Transverse colon (tissue), 4 donors: ENCODE measurements at regions not wholly inside any gene's neighbourhood (a gene's known extent, or its start where the extent isn't known, plus 50 kb on each side); places are given as distances from the start of the nearest gene placed in this dataset.

Experiments used
- DNase-seq: peaks from one replicate; pipeline ENCODE4 v3.0.0-alpha.2; 2019
- H3K27ac ChIP-seq, 4 donors: fragments of 200-600 bp; sonication (generic); 2 replicates each; pipeline ENCODE4 v1.5.1; 2016 to 2018; ENCODE audit warnings: inconsistent platforms in 4 of 4
- H3K27me3 ChIP-seq: fragments of 200-600 bp; sonication (generic); 2 replicates; pipeline ENCODE4 v1.5.1; 2017; ENCODE audit warnings: inconsistent platforms
- H3K36me3 ChIP-seq, 4 donors: fragments of 200-600 bp; sonication (generic); 2 replicates each; pipeline ENCODE4 v1.5.1; 2017 to 2019; ENCODE audit warnings: inconsistent platforms in 4 of 4
- H3K4me1 ChIP-seq, 4 donors: fragments of 200-600 bp; sonication (generic); 2 replicates each; pipeline ENCODE4 v1.5.1; 2017 to 2020; ENCODE audit warnings: inconsistent platforms in 4 of 4
- H3K4me3 ChIP-seq, 4 donors: fragments of 200-600 bp; sonication (generic); 1 replicate in 1 of 4; 2 replicates in 3 of 4; pipeline versions ENCODE4 v1.5.1 to v1.6.1; 2017 to 2019; ENCODE audit warnings: inconsistent platforms in 4 of 4
- H3K9me3 ChIP-seq, 2 donors: fragments of 200-600 bp; sonication (generic); 2 replicates each; pipeline ENCODE4 v1.5.1; 2017 to 2019; ENCODE audit warnings: inconsistent platforms in 2 of 2
- CTCF ChIP-seq, 5 experiments: fragments of 200-600 bp in 3 of 5; fragments of 450-650 bp in 2 of 5; sonication (generic) in 3 of 5; IDR thresholded peaks; 1 replicate in 2 of 5; 2 replicates in 3 of 5; pipeline ENCODE4 v1.5.1; 2016 to 2017; ENCODE audit warnings: antibody characterized with exemption in 5 of 5, inconsistent platforms in 3 of 5, mild to moderate bottlenecking in 2 of 5, moderate library complexity in 1 of 5
- EP300 ChIP-seq: sonication (generic); formaldehyde crosslinking; IDR thresholded peaks from one replicate; pipeline ENCODE4 v1.6.1; 2017; ENCODE audit warnings: antibody characterized with exemption, low read depth
- POLR2A ChIP-seq: fragments of 450-650 bp; IDR thresholded peaks from one replicate; pipeline ENCODE4 v1.6.1; 2016; ENCODE audit warnings: antibody characterized with exemption, mild to moderate bottlenecking, moderate library complexity
- POLR2AphosphoS5 ChIP-seq, 3 donors: sonication (generic); formaldehyde crosslinking; IDR thresholded peaks; one replicate each; pipeline ENCODE4 v1.6.1; 2016; ENCODE audit warnings: antibody characterized with exemption in 3 of 3
- WGBS, 2 donors: methylation state at CpG; one replicate each; pipeline ENCODE4 v1.1.5; 2018; ENCODE audit warnings: low coverage in 1 of 2; 5-methylcytosine and 5-hydroxymethylcytosine counted together
- in situ Hi-C, 4 donors: fragments of 200-750 bp; cut with MboI; loops; one replicate each; pipeline versions ENCODE4 v1.15.0 to v1.15.1; 2017; ENCODE audit warnings: low sequenced_read_pairs in 3 of 4, low pct_ligation_motif_present in 1 of 4, low pct_unique_long_range_greater_than_20kb in 1 of 4
- intact Hi-C: fragments of 100-400 bp; cut with DNase I; formaldehyde crosslinking; loops from one replicate; pipeline ENCODE4 v1.15.1; 2023; ENCODE audit warnings: low total_unique reads

GRCh38 chr9:17017931-17018491 is 116.8 kb upstream of the CNTLN start:
- DNase-seq = no peak
- no peaks in the 10 kb centered on the region for H3K4me1 ChIP-seq
- TF ChIP-seq CTCF (IDR thresholded peaks at IDR 0.05) (no peak), EP300 (no peak), POLR2A (no peak), POLR2AphosphoS5 (IDR thresholded peaks at IDR 0.05) (no peak)
- no peak overlapping the region for H3K4me3 ChIP-seq
- no peaks in the 10 kb centered on the region for H3K27me3 ChIP-seq
- intact Hi-C loops (no loop called here), in situ Hi-C loops (no loop called here)
- 73 to 80% methylated on average over 3 to 10 of the region's 10 CpGs for WGBS, 2 donors
- no peak overlapping the region for H3K27ac ChIP-seq
- no peaks in the 10 kb centered on the region for H3K9me3 ChIP-seq
- H3K36me3 ChIP-seq = no peaks in the 10 kb centered on the region

GRCh38 chr9:17013891-17014290 is 120.9 kb upstream of the CNTLN start:
- Histone ChIP-seq H3K9me3 (no peaks in the 10 kb centered on the region), H3K36me3 (no peaks in the 10 kb centered on the region), H3K4me1 (peaks cover 0 to 10% (median 0%) of the 10 kb centered on the region in 4 donors), H3K27me3 (no peaks in the 10 kb centered on the region), H3K27ac (no peak overlapping the region), H3K4me3 (no peak overlapping the region)
- no peak for TF ChIP-seq EP300
- no peak for TF ChIP-seq POLR2AphosphoS5 (IDR thresholded peaks at IDR 0.05)
- no peak for TF ChIP-seq POLR2A
- no peak for TF ChIP-seq CTCF (IDR thresholded peaks at IDR 0.05)
- DNase-seq = no peak
- WGBS, 2 donors = 39 to 76% methylated on average over 3 of the region's 3 CpGs
- intact Hi-C loops (no loop called here), in situ Hi-C loops (no loop called here)

- Histone ChIP-seq H3K36me3 (no peaks in the 10 kb centered on the region), H3K4me1 (peaks cover 0 to 17% (median 0%) of the 10 kb centered on the region in 4 donors), H3K9me3 (no peaks in the 10 kb centered on the region), H3K27ac (no peak overlapping the region), H3K27me3 (no peaks in the 10 kb centered on the region), H3K4me3 (no peak overlapping the region)
- TF ChIP-seq POLR2A (no peak), EP300 (no peak), CTCF (IDR thresholded peaks at IDR 0.05) (no peak), POLR2AphosphoS5 (IDR thresholded peaks at IDR 0.05) (no peak)
- in situ Hi-C loops = no loop called here
- 43 to 60% methylated on average over 1 to 3 of the region's 3 CpGs for WGBS, 2 donors
- intact Hi-C loops = no loop called here
- no peak for DNase-seq
Measured at GRCh38 chr9:17013010-17013409, 121.8 kb upstream of the CNTLN start.

GRCh38 chr9:17011880-17012279 is 123.0 kb upstream of the CNTLN start:
- no peak overlapping the region for H3K27ac ChIP-seq
- H3K9me3 ChIP-seq = no peaks in the 10 kb centered on the region
- no peak for TF ChIP-seq EP300
- TF ChIP-seq POLR2AphosphoS5 (IDR thresholded peaks at IDR 0.05) = no peak
- no peak for TF ChIP-seq CTCF (IDR thresholded peaks at IDR 0.05)
- TF ChIP-seq POLR2A = no peak
- peaks cover 0 to 17% (median 0%) of the 10 kb centered on the region in 4 donors for H3K4me1 ChIP-seq
- no peak overlapping the region for H3K4me3 ChIP-seq
- H3K27me3 ChIP-seq = no peaks in the 10 kb centered on the region
- DNase-seq = no peak
- H3K36me3 ChIP-seq = no peaks in the 10 kb centered on the region
- intact Hi-C loops = no loop called here
- in situ Hi-C loops = no loop called here
